ENCODE measurements at regions not wholly inside any gene's neighbourhood (a gene's known extent, or its start where the extent isn't known, plus 50 kb on each side); places are given as distances from the start of the nearest gene placed in this dataset.

GRCh38 chrX:21319323-21319722 is 54.9 kb upstream of the CNKSR2 start:
- no peak for ATAC-seq
- H3K27me3 ChIP-seq = no peaks in the 10 kb centered on the region
- peaks cover 0 to 1% of the 10 kb centered on the region in 2 donors for H3K9me3 ChIP-seq
- intact Hi-C loops (cut with DNase I) = no loop called here
- no peaks in the 10 kb centered on the region for H3K4me1 ChIP-seq
- no peaks in the 10 kb centered on the region for H3K36me3 ChIP-seq
- no peak overlapping the region for H3K27ac ChIP-seq
- DNase-seq = no peak
- no peak overlapping the region for H3K4me3 ChIP-seq
- no peak for TF ChIP-seq CTCF (IDR thresholded peaks at IDR 0.05)

Measured in left lung (tissue), 4 donors.